Prostate gland (tissue), 2 donors: ENCODE measurements at regions not wholly inside any gene's neighbourhood (a gene's known extent, or its start where the extent isn't known, plus 50 kb on each side); places are given as distances from the start of the nearest gene placed in this dataset.

Source experiments
- POLR2AphosphoS5 ChIP-seq: sonication (generic); formaldehyde crosslinking; IDR thresholded peaks from one replicate; pipeline ENCODE4 v1.6.1; 2017; ENCODE audit warnings: antibody characterized with exemption
- TF ChIP-seq, protein P1 (sequence below), 4 experiments: fragments of 200-600 bp in 2 of 4; fragments of 450-650 bp in 2 of 4; sonication (generic) in 2 of 4; IDR thresholded peaks; 1 replicate in 3 of 4; 2 replicates in 1 of 4; pipeline ENCODE4 v1.5.1; 2016 to 2019; ENCODE audit warnings: antibody characterized with exemption in 4 of 4, mild to moderate bottlenecking in 2 of 4, moderate library complexity in 2 of 4

DNA sequence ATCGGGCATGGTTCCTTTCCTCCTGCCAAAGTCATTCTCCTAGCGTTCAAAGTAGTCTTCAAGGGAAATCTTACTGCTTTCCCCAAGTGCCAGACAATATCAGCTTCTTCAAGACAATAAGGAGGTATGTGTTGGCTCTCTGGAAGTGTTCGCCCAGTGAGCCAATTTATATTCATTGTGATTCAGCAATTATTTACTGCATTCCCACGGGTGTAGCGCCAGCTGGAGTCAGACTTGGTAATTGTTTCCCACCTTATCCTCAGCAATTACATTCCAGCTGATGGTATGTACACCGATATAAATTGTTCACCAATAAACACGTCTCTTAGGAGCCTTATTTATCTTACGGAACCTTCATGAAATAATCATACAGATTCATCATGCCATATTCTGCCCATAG is 103.6 kb upstream of the CTNNB1 start:
- no peak for TF ChIP-seq POLR2AphosphoS5
- TF ChIP-seq, protein P1, sequence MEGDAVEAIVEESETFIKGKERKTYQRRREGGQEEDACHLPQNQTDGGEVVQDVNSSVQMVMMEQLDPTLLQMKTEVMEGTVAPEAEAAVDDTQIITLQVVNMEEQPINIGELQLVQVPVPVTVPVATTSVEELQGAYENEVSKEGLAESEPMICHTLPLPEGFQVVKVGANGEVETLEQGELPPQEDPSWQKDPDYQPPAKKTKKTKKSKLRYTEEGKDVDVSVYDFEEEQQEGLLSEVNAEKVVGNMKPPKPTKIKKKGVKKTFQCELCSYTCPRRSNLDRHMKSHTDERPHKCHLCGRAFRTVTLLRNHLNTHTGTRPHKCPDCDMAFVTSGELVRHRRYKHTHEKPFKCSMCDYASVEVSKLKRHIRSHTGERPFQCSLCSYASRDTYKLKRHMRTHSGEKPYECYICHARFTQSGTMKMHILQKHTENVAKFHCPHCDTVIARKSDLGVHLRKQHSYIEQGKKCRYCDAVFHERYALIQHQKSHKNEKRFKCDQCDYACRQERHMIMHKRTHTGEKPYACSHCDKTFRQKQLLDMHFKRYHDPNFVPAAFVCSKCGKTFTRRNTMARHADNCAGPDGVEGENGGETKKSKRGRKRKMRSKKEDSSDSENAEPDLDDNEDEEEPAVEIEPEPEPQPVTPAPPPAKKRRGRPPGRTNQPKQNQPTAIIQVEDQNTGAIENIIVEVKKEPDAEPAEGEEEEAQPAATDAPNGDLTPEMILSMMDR (IDR thresholded peaks at IDR 0.05) = peak in 1 of 4 experiments; percentile 33
